OCI-LY1 (cell line): ENCODE measurements at regions not wholly inside any gene's neighbourhood (a gene's known extent, or its start where the extent isn't known, plus 50 kb on each side); places are given as distances from the start of the nearest gene placed in this dataset.

Source experiments
- EZH2 ChIP-seq: fragments of 200-600 bp; sonication (generic), shearing (Covaris generic); IDR thresholded peaks from 2 replicates; pipeline ENCODE4 v1.8.0; 2017; ENCODE audit warnings: borderline replicate concordance, mixed run types, mild to moderate bottlenecking, antibody characterized with exemption, low read length, moderate library complexity, mixed read lengths
- TF ChIP-seq, protein P1 (sequence below): fragments of 200-600 bp; sonication (generic), shearing (Covaris generic); IDR thresholded peaks from 2 replicates; pipeline ENCODE4 v1.5.1; 2017; ENCODE audit warnings: mild to moderate bottlenecking, antibody characterized with exemption, low read length, moderate library complexity, mixed read lengths

DNA sequence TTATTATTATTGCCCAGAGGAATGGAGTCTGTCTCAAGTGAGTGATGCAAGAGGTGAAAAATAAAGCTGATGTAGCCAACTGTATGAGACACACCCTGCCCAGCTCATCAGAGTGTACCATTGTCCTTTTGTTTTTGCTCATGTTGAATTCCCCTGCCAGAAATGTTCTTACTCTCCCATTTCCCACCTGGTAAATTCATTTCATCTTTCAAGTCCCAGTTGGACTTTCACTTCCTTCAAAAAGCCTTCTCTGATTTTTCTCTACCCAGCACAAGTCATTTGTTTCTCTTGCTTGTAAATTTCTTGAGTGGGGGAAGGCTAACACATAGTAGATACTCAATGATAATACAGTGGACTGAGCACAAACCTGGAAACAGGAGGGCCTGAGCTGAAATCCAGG lies 394.5 kb upstream of the ZNF462 start:
- TF ChIP-seq, protein P1, sequence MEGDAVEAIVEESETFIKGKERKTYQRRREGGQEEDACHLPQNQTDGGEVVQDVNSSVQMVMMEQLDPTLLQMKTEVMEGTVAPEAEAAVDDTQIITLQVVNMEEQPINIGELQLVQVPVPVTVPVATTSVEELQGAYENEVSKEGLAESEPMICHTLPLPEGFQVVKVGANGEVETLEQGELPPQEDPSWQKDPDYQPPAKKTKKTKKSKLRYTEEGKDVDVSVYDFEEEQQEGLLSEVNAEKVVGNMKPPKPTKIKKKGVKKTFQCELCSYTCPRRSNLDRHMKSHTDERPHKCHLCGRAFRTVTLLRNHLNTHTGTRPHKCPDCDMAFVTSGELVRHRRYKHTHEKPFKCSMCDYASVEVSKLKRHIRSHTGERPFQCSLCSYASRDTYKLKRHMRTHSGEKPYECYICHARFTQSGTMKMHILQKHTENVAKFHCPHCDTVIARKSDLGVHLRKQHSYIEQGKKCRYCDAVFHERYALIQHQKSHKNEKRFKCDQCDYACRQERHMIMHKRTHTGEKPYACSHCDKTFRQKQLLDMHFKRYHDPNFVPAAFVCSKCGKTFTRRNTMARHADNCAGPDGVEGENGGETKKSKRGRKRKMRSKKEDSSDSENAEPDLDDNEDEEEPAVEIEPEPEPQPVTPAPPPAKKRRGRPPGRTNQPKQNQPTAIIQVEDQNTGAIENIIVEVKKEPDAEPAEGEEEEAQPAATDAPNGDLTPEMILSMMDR: no peak
- no peak for TF ChIP-seq EZH2
